ENCODE measurements at regions not wholly inside any gene's neighbourhood (a gene's known extent, or its start where the extent isn't known, plus 50 kb on each side); places are given as distances from the start of the nearest gene placed in this dataset.

- no peak overlapping the region for H3K4me3 ChIP-seq (ENCODE audit: low read length)
- DNase-seq (ENCODE audit: low read depth, low spot score): no peak
These were observed 217.6 kb downstream of the TMEM167A start for GRCh38 chr5:82859451-82860140.

DNA sequence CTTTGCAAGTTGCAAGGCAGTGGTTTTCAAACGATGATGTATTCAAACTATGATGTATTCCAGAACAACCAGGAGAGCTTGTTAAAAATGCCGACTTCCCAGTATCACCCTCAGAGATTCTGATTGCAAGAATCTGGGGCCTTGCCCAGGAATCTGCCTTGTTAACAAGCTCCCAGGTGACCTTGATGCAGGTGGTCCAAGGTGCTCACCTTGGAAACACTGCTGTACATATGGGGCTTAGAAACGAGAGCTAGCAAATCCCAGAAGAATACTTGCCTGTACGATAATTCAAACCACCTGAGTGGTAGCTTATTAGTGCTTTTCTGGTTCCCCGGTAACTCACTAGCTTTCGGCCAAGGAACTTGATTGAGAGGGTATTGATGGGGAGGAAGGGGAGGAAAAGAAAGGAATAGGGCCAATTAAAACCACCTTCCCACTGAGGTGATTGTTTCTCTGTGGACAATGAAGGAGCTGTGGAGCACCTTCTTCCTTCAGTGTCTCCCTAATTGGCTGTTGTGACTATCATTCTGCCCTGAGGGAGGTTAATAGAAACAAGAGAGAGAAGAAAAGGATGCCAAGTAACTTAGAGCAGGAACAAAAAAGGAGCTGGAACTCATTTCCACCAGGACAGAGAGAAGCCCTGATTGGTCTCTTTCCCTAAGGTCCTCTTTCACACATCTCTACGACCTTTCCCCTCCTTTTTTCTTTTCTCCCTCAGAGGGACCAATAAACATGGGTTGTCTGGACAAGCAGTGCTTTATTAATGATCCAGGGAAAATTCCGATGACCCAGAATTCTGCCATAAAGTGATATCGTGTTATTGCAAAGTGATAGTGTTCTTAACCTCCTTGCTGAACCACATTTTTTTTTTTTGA lies 218.8 kb downstream of the TMEM167A start:
- DNase-seq (ENCODE audit: low read depth, low spot score): no peak
- H3K4me3 ChIP-seq (ENCODE audit: low read length): no peak overlapping the region

DNA sequence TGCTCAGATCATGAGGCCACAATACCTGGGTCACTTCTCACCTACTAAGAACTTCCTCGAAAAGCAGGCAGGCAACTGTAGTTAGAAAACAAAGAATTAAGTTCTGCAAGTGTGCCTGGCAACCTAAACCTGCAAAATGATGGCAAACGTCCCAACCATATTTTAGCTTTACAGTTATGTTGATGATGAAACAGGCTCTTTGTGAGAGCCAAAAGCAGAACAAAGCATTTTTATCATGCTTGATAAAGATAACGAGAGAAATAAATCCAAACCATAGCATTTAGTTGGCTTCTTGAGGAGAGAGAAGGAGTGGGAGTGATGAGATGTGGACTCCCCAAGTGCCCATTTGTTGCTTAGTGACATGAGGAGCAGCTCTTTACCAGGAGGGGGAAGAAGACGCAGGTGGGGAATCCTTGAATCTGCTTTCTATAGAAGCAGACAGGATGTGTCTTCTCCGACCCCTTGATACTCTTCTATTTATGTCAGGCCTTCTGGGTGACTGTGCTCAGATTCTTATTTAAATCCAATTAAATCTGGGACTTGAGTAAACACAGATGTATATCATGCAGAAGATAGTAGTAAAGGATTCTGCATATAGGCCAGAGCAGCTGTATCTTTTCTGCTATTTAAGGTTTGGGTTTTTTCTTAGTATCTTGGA lies 221.2 kb downstream of the TMEM167A start:
- H3K4me3 ChIP-seq (ENCODE audit: low read length): no peak overlapping the region
- no peak for DNase-seq (ENCODE audit: low read depth, low spot score)

GRCh38 chr5:82854956-82855355 lies 222.2 kb downstream of the TMEM167A start:
- no peak for DNase-seq (ENCODE audit: low read depth, low spot score)

DNA sequence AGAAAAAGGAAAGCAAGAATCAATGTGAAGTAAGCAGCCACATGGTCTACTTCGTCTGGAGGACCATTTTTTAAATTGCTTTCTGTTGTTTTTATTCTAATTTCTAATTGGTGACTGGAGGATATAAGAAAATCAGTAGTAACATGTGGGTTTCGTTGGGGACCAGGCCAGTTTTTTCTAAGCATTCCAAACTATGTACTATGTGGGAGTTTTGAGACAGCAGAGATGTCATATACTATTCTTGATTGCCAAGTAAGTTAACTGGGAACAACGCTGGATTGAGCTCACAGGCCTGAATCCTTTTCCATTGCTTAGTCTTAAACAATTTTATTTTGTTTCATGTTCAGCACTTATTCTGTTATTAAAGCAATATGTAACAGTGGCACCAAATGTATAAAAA lies 225.7 kb downstream of the TMEM167A start:
- DNase-seq (ENCODE audit: low read depth, low spot score): no peak
- no peak overlapping the region for H3K4me3 ChIP-seq (ENCODE audit: low read length)

More at GRCh38 chr5:82854956-82855355, 222.2 kb downstream of the TMEM167A start:
- H3K4me3 ChIP-seq (ENCODE audit: low read length): no peak overlapping the region

- no peak overlapping the region for H3K4me3 ChIP-seq (ENCODE audit: low read length)
- no peak for DNase-seq (ENCODE audit: low read depth, low spot score)
These were observed 226.8 kb downstream of the TMEM167A start for GRCh38 chr5:82850393-82850792.

GRCh38 chr5:82849885-82850284 lies 227.3 kb downstream of the TMEM167A start:
- DNase-seq (ENCODE audit: low read depth, low spot score): no peak
- no peak overlapping the region for H3K4me3 ChIP-seq (ENCODE audit: low read length)

- no peak for DNase-seq (ENCODE audit: low read depth, low spot score)
- H3K4me3 ChIP-seq (ENCODE audit: low read length): no peak overlapping the region
These were observed 229.6 kb downstream of the TMEM167A start for GRCh38 chr5:82847562-82847961.

GRCh38 chr5:82839881-82840280 lies 237.3 kb downstream of the TMEM167A start:
- DNase-seq (ENCODE audit: low read depth, low spot score): no peak
- no peak overlapping the region for H3K4me3 ChIP-seq (ENCODE audit: low read length)

- no peak for DNase-seq (ENCODE audit: low read depth, low spot score)
- no peak overlapping the region for H3K4me3 ChIP-seq (ENCODE audit: low read length)
These were observed 241.7 kb downstream of the TMEM167A start for GRCh38 chr5:82835488-82835887.

DNA sequence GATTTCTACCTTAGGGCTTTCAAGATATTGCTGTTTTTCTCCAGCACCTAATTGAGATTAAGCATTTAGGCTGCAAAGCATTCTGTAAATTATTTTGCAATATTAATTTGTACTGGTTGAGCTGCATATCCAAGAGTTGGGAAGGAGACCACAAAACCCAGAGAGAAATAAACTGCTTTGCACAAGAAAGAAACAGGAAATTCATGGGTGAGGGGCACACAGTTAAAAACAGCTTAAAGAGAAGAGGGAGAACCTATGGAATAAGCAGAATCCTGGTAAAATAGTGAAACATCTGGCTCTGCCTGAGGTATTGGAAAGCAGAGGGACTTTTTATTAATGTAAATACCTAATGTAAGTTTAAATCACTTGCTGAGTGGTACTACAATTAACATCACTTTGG lies 243.0 kb downstream of the TMEM167A start:
- no peak overlapping the region for H3K4me3 ChIP-seq (ENCODE audit: low read length)
- DNase-seq (ENCODE audit: low read depth, low spot score): no peak

DNA sequence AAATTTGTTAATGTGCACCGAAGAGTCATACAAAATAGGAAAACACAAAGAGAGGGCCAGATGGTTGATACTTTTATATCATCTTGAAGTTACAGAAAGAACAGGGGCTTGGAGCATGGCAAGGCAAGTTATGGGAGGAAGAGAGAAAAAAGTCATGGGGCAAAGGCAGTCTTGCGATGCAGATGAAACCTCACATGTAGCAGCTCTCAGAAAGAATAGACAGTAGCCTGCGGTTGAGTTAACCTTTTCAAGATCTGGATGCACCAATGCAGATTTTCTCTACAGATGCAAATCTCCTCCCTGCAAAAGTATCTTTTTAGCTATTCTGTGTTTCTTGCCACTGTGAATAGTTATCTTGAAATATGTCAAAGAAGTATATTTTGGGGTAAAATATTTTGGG lies 243.9 kb downstream of the TMEM167A start:
- no peak for DNase-seq (ENCODE audit: low read depth, low spot score)
- H3K4me3 ChIP-seq (ENCODE audit: low read length): no peak overlapping the region

DNA sequence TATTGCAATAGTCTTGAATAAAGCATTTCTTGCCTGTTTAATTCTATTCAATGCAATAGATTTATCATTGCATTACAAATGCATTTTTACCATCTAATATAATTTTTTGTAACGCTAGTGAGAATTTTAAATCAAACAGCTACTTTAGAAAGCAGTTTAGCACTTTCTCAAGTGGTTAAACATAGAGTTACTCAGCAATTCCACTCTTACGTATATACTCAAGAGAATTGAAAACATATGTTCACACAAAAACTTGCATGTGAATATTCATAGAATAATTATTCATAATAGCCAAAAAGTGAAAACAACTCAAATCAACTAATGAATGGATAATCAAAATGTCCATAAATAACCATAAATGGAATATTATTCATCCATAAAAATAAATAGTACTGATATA lies 244.7 kb downstream of the TMEM167A start:
- DNase-seq (ENCODE audit: low read depth, low spot score): no peak
- no peak overlapping the region for H3K4me3 ChIP-seq (ENCODE audit: low read length)

DNA sequence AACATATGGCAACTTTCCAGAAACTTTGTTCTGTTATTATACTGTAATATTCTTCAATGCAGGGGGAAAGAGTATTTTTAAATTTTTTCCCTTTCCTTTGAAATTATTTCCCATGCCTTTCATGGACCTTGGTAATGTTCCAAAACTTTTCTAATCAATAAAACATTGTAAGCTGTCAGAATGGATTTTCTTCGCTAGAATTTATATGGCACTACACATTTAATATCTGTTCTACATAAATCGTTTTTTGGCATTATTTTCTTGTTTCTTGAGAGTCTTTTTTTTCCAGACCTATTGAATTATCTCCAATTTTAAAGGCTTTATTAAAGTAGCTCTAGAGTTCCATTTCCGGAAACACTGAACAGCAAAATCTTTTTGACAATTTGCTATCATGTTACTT lies 249.0 kb downstream of the TMEM167A start:
- no peak overlapping the region for H3K4me3 ChIP-seq (ENCODE audit: low read length)
- no peak for DNase-seq (ENCODE audit: low read depth, low spot score)

DNA sequence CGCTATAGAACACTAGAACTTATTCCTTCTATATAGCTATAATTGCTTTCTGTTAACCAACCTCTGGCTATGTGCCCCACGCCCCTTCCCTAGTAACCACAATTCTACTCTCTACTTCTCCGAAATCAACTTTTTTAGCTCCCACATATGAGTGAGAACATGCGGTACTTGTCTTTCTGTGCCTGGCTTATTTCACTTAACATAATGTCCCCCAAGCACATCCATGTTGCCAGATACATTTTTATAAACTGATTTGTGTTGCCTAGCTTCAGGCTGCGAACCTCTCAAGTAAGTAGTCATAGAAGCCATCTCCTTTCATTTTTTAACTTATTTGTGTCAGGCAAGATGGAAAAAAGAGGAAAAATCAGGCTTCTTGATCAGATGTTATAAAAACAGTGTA lies 249.5 kb downstream of the TMEM167A start:
- no peak overlapping the region for H3K4me3 ChIP-seq (ENCODE audit: low read length)
- no peak for DNase-seq (ENCODE audit: low read depth, low spot score)

GRCh38 chr5:82822634-82822927 lies 254.6 kb downstream of the TMEM167A start:
- no peak overlapping the region for H3K4me3 ChIP-seq (ENCODE audit: low read length)

DNA sequence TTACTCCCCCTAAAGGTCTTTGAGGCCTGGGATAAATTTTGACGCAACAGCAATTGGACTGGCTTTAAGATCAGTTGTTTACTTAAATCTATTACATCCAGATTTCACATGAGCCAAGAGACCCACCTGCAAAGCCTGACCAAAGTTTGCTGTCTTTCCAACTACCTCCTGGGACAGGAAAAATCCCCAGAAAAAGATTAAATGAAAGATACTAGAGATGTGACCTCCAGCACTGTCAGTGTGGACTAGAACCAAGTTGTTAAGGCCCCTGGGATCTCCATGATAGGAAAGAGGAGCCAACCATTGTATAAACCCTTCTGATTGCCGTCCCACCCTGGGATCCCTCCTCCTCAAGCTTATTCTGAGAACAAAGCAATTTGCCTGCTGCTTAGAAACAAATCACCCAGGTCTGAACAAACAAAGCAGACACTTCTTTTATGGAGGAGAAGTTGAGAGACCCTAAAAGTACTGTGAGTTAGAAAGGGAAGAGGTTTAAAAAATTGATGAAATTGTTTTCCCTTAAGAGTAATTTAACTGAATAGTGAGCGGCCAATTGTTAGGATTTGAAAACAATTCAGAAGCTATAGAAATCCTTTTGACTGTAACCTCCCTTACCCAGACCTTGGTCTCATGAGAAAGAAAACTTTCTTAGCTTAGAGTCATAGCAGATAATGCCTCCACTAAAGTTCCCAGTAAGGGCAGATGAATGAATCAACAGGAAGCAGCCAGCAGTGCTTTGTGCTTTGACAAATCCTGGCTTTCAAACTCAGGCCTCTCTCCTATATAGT lies 255.2 kb downstream of the TMEM167A start:
- no peak for DNase-seq (ENCODE audit: low read depth, low spot score)
- no peak overlapping the region for H3K4me3 ChIP-seq (ENCODE audit: low read length)

More at GRCh38 chr5:82822634-82822927, 254.6 kb downstream of the TMEM167A start:
- DNase-seq (ENCODE audit: low read depth, low spot score): no peak

- no peak for DNase-seq (ENCODE audit: low read depth, low spot score)
- no peak overlapping the region for H3K4me3 ChIP-seq (ENCODE audit: low read length)
These were observed 256.0 kb downstream of the TMEM167A start for GRCh38 chr5:82820961-82821845.

DNA sequence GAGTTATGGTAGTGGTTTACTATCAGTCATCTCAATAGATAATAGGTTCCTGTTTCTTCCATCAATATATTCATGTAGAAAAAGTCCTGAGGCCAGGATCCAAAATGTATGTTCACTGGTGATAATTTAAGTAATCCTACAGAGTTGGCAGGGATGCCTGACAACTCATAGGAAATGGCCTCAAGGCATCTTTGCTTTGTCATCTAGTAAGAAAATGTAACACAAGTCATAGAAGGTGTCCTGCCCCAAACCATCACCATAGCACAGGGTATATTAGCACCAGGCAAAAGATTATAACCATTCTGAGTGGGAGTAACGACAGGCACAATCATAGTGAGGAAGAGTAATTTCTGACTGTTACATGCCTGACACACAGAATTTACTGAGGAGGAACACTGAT lies 257.0 kb downstream of the TMEM167A start:
- DNase-seq (ENCODE audit: low read depth, low spot score): no peak
- H3K4me3 ChIP-seq (ENCODE audit: low read length): no peak overlapping the region

Data from Jurkat, Clone E6-1 (cell line).